ENCODE measurements at regions not wholly inside any gene's neighbourhood (a gene's known extent, or its start where the extent isn't known, plus 50 kb on each side); places are given as distances from the start of the nearest gene placed in this dataset.
A peak's percentile ranks its signal among the peaks of the same experiment; 100 is the strongest.

- TF ChIP-seq CTCF (IDR thresholded peaks at IDR 0.05 in 2 of 3, conservative IDR thresholded peaks at IDR 0.05 in 1 of 3; ENCODE audit: insufficient read depth in 2 of 3, low read depth in 1 of 3, low read length in 3 of 3) (0 out of 6 replicates have a peak, but pooled peaks of 1 of the 3 experiments have one; percentile 15), ZNF518B (CRISPR knock-in tag; IDR thresholded peaks at IDR 0.05) (no peak), NR0B1 (IDR thresholded peaks at IDR 0.05; ENCODE audit: partially characterized antibody) (no peak)
Measured at GRCh38 chr15:98403569-98403968, 244.8 kb upstream of the IGF1R start (continued).

GRCh38 chr15:98405013-98405412 is 243.3 kb upstream of the IGF1R start:
- no peaks in the 10 kb centered on the region for H3K4me1 ChIP-seq (replicated peaks in 1 of 2; ENCODE audit: control insufficient read depth in 2 of 2, insufficient read depth in 2 of 2, low read length in 2 of 2)
- H3K4me2 ChIP-seq (ENCODE audit: insufficient read depth, low read length) = no peak overlapping the region
- H3K79me2 ChIP-seq (ENCODE audit: control insufficient read depth, insufficient read depth, low read length) = no peaks in the 10 kb centered on the region
- ATAC-seq (no peak), DNase-seq (ENCODE audit: extremely low read depth in 1 of 4, low spot score in 3 of 4) (no peak), FAIRE-seq (no peak)
- POLR2A ChIA-PET = no interaction called here
- WGBS (ENCODE audit: insufficient coverage, low coverage, missing lambda C conversion rate) = 0% methylated on average over 2 of the region's 2 CpGs
- in situ Hi-C loops (cut with MboI) = no loop called here
- H3K36me3 ChIP-seq (ENCODE audit: control insufficient read depth, insufficient read depth, low read length) = no peaks in the 10 kb centered on the region
- TF ChIP-seq MXD1 (CRISPR knock-in tag; IDR thresholded peaks at IDR 0.05; ENCODE audit: borderline replicate concordance, poor library complexity, severe bottlenecking) = no peak
- no peak for TF ChIP-seq ZBED1 (IDR thresholded peaks at IDR 0.05)
- no peak for TF ChIP-seq SNAPC5 (CRISPR knock-in tag; IDR thresholded peaks at IDR 0.05)
- no peak for TF ChIP-seq RBFOX2 (IDR thresholded peaks at IDR 0.05; ENCODE audit: low read depth, low read length)
- TF ChIP-seq ZBTB17 (CRISPR knock-in tag; IDR thresholded peaks at IDR 0.05) = no peak
- TF ChIP-seq IRF1 (CRISPR knock-in tag; IDR thresholded peaks at IDR 0.05; ENCODE audit: borderline replicate concordance) = no peak
- TF ChIP-seq TEAD2 (tag; IDR thresholded peaks at IDR 0.05) = no peak
- TF ChIP-seq EGR1 (conservative IDR thresholded peaks at IDR 0.05) = no peak
- no peak for TF ChIP-seq ZNF224 (CRISPR knock-in tag; IDR thresholded peaks at IDR 0.05)
- TF ChIP-seq RB1 (IDR thresholded peaks at IDR 0.05; ENCODE audit: low read depth) = no peak
- no peak overlapping the region for H2AFZ ChIP-seq (ENCODE audit: low read depth, low read length)
- no peak overlapping the region for H3K4me3 ChIP-seq
- CTCF ChIA-PET (ENCODE audit: low intra/inter-chr PET ratio) = no interaction called here
- H4K20me1 ChIP-seq (replicated peaks; ENCODE audit: control insufficient read depth, insufficient read depth, low read length) = no peaks in the 10 kb centered on the region; the same call in 1 of the 2 replicates
- no peak overlapping the region for H3K9ac ChIP-seq (ENCODE audit: insufficient read depth in 1 of 2, low read depth in 2 of 2, low read length in 2 of 2)
- H3K27me3 ChIP-seq (ENCODE audit: control insufficient read depth in 2 of 2, insufficient read depth in 2 of 2, low read length in 2 of 2) = peaks cover 3 to 15% of the 10 kb centered on the region in 2 experiments; a peak in 3 of 5 replicates
- no peaks in the 10 kb centered on the region for H3K9me3 ChIP-seq (replicated peaks; ENCODE audit: control insufficient read depth, insufficient read depth, low read depth, low read length)
- intact Hi-C loops (cut with micrococcal nuclease) = no loop called here
- BruUV-seq (replicated peaks) = no TSS peak
- H3K27ac ChIP-seq (ENCODE audit: extremely low read depth, low read depth, low read length) = no peak overlapping the region
- no peaks in the 10 kb centered on the region for H3K9me1 ChIP-seq (ENCODE audit: control insufficient read depth, insufficient read depth, low read length)
